HG02852 (cell line): ENCODE measurements at regions not wholly inside any gene's neighbourhood (a gene's known extent, or its start where the extent isn't known, plus 50 kb on each side); places are given as distances from the start of the nearest gene placed in this dataset.

Experiments
- ATAC-seq: cut with Tn5 transposase; IDR thresholded peaks from one replicate; pipeline ENCODE4 v1.9.1; 2021; ENCODE audit warnings: mild to moderate bottlenecking, moderate library complexity; ENCODE audit not compliant: unreplicated experiment

GRCh38 chr12:127286281-127286680 is 980.7 kb upstream of the TMEM132C start:
- ATAC-seq = no peak

DNA sequence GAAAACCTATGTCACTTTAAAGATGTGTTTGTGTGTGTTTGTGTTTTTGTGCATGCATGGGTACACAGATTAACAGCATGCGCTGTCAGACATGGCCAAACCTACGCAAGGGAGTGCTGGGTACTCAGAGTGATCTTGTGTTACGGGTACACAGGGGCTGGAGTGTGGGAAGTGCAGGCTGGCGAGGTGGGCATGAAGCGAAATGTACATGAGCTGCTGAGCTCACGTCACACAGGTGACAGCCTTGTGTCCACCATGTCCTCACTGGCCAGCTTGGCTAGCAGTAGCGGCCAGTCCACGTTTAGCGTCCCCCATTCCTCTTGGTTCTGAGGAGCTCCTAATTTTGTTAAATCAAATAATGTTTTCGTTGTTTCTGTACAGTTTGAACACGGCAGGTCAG is 979.7 kb upstream of the TMEM132C start:
- ATAC-seq = no peak

DNA sequence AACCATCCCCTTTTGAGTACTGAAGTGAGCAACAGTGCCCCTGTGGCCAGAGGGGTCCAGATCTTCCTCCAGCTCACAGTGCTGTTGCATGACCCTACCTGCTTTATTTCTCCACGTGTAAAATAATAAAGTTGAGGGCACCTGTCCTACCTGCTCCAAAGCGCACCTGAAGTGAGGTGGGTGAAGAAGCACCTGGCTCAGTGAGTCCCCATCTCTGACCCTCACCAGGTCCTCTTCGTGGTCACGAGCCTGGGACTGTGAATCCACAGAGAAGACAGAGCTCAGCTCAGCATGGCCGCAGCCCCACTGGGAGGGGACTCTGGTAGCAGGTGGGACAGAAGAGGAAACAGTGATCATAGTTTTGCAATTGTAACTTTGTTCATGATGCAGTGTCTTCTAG is 976.7 kb upstream of the TMEM132C start:
- ATAC-seq = no peak

GRCh38 chr12:127292736-127293135 is 974.2 kb upstream of the TMEM132C start:
- ATAC-seq = no peak

DNA sequence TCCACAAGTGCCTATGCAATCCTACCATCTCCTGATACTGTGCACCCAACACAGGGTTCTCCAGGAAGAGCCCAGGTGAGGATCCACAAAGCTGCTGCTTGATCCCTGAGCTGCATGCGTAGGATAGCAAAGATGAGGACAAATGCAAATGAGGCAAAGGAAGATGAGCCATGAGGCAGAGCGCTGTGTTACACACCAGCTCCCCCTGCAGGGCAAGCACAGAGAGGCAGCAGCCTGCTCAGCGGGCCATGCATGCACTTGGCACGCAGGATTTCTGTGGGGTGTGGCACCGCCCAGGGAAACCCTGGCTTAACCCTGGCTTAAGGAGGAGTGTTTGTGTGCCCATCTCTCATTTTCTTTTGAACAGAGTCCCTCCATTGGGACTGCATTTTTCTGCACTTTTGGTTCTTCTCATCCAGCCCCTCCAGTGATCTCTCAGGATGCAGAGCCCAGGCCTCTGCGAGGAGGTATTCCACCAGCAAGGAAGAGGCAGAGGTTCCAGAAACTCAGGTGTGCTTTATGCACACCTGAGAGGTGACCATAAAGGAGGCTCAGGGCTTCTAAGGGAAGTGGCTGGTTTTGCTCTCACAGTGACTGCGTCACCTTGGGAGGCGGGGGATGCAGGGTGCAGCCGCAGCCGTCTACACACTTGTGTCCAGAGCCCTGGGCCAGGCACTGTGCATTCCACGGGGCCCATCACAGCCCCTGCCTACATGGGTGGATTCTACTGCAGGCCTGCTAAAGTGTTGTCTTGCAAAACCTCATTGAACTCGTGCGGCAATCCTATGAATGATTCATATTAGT is 973.3 kb upstream of the TMEM132C start:
- peak; percentile 84 for ATAC-seq

DNA sequence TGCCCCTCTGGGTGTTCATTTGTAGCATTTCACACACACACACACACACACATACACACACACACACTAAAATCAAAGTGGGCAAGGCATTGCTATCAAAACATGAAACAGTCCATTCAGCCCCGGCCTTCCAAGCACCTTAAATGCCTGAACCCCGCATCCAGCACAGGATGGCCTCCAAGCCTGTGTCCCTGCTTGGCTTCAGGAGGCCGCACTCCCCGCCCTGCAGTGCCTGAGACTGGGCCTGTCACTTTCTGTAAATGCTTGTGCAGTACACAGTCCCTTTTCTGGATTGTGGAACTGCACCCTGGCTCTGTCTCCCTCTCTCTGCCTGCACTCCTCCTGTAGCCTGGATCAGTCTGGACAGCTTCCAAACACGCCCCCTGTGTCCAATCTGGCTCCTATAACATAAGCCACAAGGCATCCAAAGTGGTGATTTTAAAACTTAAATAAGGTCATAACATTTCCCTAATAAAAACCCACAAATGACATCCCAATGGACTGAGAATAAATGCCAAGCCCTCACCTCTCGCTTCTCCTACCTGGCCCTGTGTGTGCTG is 972.2 kb upstream of the TMEM132C start:
- no peak for ATAC-seq

DNA sequence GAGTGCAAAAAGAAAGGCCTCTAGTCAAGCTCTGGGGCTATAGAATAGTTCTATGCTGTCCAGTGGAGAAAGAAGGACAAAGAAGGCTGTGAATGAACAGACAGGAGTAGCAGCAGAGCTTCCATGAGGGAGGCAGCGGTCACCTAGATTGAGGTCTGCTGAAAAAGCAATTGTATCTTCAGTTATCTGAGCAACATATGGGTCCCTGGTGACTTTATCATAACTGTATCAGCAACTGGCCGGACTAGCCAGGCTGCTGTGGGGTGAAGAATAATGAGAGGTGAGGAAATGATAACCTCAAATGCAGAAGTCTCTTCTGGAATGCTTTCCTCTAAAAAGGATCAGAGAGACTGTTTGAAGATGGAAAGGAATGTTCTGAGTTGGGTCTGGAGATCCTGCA is 971.3 kb upstream of the TMEM132C start:
- no peak for ATAC-seq

GRCh38 chr12:127296591-127296990 is 970.4 kb upstream of the TMEM132C start:
- no peak for ATAC-seq

DNA sequence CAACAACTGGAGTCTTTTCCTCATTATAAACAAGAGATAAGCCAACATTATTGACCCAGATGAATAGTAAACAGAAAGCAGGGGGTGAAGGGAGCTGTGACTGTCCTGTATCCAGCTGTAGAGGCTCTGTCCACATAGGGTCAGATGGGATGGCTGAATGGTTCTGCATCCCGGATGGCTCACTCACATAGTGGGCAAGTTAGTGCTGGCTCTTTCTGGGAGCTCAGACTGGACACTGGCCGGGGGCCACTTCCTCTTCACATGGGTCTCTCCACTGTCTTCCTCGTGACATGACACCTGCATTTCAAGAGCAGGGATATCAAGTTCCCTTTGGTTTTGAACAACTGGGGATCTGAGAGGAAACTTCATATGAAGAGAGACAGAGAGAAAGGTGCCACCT is 969.6 kb upstream of the TMEM132C start:
- ATAC-seq = no peak

DNA sequence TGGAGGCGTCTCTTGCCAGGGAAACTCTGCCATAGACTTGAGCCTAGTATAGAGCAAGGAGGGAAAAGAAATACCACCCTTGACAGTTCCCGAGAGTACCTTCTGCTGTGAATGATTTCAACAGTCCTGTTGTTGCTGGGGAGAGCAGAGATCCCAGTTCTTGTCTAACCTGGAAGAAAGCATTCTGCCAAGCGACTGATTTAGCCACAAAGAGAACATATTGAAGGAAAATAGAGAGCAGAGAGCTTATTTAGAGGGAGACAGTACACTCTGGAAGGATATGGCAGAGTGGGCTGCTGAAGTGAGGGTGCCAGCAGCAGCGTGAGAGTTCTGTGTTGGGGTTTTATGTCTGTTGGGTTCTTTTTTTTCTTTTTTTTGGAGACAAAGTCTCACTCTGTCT is 966.9 kb upstream of the TMEM132C start:
- no peak for ATAC-seq

DNA sequence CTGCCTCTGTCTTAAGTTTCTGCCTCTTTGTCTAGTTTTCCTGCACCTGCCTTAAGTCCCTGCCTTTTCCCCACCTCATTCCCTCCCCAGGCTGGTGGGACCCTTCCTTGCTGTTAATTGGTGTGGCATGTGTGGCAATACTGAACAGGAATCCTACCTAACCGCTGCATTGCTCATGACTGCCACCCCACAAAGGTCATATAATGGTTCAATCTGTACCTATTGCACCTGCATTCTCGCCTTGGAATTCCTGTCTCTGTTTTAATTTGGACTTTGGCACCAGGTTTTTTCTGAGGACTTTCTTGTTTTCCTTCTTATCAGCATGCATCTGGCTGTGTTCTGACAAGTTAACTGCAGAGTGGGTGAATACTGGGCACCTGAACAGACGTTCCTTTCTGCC is 966.2 kb upstream of the TMEM132C start:
- ATAC-seq = no peak

- no peak for ATAC-seq
Measured at GRCh38 chr12:127301876-127302275, 965.1 kb upstream of the TMEM132C start.

DNA sequence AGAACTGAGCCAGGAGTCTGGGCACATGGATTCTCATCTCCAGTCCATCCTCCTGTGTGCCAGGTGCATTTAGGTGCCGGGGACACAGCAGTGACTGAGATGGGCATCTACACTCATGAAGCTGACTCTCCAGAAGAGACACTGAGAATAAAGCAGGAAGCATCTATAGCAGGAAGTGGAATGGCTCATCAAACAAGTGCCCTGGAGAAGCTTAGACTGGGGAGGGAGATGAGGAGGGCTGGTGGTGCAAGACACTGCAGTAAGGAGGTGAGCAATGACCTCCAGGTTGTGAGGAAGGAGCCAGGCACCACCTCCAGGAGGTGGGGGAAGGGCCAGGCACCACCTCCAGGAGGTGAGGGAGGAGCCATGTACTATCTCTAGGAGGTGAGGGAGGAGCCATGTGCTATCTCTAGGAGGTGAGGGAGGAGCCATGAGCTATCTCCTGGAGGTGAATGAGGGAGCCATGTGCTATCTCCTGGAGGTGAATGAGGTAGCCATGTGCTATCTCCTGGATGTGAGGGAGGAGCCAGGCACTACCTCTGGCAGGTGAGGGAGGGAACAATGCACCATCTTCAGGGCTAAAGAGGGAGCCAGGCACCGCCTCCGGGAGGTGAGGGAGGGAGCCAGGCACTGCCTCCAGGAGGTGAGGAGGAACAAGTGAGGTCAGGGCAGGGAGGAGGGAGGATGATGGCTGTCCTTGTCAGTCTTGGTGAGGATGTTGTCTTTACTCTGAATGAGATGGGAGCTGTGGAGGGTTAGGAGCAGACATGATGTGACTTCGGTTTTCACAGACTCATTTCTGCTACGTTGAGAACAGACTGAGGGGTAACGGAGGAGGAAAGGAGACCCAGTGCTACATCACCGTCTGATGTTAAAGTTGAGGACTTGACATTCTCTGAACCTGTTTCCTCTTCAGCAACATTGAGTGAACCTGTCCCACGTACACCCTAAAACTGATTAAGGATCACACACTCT is 961.9 kb upstream of the TMEM132C start:
- ATAC-seq = no peak

DNA sequence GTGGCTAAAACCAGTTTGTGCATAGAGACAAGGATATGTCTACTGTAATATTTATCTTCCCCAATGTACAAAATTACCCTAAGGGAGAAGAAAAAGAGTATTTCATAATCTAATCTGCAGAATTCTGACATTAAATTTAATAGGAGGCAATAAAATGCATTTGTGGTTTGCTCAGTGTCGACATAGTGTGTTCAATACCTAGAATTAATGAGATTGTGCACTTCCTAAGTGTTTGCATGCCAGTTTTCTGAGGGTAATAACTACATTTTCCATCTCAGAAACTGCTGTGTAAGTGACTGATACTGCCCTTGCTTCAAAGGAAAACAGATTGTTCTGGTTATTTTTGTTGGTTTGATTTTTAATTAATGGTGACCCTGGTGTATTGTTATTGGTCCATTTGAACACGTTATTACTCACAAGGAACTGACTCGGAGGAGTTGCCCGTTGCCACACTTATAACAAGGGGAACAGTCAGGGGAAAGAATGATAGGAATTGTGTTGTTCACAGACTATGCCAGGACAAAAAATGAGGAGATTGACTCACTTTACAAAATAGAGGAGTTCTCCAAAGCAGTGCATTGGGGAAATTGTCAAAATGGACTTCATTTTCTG is 960.3 kb upstream of the TMEM132C start:
- ATAC-seq = no peak

DNA sequence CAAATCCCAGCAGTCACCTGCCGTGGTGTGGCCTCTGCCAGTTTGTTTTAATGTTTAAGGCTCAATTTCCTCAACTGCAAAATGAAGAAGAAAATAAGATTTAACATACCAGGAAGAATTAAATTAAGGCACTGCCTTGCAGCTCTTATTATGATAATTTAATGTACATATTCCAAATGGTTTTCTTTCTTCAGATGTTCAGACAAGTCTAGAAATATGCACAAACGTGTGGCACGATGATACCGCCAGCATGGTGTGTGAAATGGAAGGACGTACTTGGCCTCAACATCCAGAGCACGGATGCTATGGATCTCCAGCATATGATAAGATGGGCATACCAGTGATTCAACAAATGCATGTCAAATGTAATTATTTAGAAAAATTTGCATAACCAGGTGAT is 959.4 kb upstream of the TMEM132C start:
- no peak for ATAC-seq

GRCh38 chr12:127308148-127308547 is 958.8 kb upstream of the TMEM132C start:
- no peak for ATAC-seq

- ATAC-seq = no peak
Measured at GRCh38 chr12:127310548-127310947, 956.4 kb upstream of the TMEM132C start.

DNA sequence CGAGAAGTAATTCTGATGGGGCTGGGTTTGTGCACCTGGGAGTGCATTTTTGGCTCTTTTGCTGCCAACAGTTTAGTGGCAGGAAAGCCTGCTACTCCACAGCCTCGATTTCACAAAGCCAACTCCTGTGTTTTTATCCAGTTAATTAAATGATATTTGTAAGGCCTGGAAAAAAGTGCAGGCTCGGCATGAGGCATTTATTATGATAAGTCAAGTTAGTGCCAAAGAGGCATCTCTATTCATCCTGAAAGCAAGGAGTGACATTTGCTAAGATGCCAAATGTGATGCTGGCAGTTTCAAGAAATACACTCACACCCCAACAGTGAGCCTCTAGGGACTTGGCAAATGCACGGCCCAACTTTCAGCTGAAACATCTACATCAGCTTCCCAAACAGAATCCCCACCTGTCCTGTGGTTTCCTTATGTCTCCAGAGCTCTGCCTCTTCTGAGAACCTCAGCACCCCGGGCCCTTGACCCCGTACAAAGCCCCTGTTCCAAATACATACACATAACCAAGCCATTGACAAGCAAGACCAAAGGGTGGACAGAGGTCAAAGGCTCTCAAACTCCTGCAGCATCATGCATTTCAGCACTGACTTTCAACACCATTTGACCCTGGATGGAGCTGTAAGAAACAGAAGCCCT is 955.1 kb upstream of the TMEM132C start:
- ATAC-seq = no peak

- no peak for ATAC-seq
Measured at GRCh38 chr12:127324681-127325080, 942.3 kb upstream of the TMEM132C start.

DNA sequence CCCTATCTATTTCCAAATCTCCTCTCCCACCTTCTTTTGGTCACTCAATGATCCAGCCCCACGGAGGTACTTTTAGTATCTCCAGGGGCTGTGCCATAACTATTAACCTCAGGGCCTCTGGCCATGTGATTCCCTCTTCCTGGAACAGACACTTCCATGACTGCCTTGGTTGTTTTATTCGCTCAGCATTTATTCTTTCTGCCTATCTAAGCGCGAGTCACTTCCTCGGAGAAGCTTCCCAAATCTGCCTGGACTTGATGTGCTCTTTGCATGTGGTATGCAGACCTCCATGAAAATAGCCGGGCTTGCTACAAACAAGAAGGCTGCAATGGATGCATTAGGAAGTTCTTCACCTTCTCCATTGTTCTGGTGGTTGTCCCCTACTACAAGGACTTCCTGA is 939.0 kb upstream of the TMEM132C start:
- ATAC-seq = no peak

- ATAC-seq = no peak
Measured at GRCh38 chr12:127328867-127329266, 938.1 kb upstream of the TMEM132C start.
